GM18526 (cell line): ENCODE measurements at regions not wholly inside any gene's neighbourhood (a gene's known extent, or its start where the extent isn't known, plus 50 kb on each side); places are given as distances from the start of the nearest gene placed in this dataset.

Experiments used
- POLR2A ChIP-seq: IDR thresholded peaks from 3 replicates; pipeline ENCODE4 v1.6.1; 2011; ENCODE audit not compliant: insufficient read length; ENCODE audit errors: extremely low read depth

DNA sequence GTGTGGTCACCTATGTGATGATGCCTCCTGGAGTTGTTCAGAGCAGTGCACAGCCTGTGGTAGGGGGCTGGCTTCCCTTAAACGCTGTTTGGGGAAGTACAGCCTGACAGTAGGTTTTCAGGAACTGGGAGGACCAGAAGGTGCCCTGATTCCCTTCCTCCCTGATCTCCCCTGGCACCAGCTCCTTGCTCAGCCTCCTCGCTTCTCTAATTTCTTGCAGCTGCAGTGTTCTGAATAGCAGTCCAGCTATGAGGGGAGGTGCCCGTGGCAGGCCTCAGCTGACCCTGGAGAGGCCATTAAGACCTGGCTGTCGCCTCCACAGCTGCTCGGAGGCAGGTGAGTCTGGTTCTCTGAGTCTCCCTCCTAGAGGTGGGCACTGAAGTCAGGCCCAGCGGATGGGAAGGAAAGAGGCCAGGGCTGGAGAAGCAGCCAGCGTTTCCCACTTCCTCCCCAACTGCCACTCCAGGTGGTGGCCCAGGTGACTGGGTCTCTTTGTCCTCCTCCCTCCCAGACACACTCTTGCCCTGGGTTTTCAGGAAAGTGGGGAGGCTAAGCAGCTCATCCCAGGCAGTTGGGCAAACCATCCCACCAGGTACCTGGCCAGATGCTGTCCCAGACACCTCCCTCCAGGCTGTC, 52.0 kb upstream of the RPL11 start:
- no peak for TF ChIP-seq POLR2A

DNA sequence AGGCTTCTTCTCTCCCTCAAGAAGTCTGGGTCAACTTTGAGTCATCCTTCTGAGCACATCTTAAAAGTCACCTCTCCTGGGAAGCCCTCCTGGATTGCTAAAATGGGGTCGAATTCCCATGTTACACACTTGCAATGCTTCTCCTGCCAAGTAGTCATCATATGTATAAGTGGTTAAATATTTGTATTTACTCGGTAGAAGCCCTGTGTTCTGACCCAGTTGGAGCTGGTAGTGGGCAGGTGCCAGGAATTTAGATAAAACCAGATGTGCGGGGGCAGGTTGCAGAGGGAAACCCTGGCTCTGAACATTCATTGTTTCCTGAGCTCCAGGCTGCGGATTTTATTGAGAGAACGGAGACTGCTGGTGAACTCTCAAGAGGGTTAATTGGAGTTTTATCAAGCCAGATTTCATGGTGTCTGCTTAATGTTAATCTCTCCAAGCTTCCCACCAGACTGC, 52.8 kb upstream of the RPL11 start:
- no peak for TF ChIP-seq POLR2A

DNA sequence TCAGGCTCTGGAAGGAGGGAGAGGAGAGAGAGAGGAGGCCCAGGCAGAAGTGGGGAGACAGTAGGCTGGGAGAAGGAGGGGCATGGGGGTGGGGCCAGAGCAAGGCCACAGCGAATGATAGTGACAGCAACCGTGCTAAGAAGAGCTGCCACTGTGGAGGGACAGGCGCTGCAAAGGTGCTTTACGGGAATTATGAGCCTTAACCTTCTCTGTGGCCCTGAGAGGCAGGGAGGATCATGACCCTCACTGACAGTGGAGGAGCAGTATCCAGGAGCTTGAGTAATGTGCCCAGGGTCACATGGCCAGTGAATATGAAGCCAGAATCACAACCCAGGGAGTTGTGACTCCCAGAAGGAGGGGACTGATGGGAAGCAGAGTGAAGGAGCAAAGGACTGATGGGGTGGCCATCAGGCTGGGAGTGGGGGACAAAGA, 53.4 kb upstream of the RPL11 start:
- no peak for TF ChIP-seq POLR2A

DNA sequence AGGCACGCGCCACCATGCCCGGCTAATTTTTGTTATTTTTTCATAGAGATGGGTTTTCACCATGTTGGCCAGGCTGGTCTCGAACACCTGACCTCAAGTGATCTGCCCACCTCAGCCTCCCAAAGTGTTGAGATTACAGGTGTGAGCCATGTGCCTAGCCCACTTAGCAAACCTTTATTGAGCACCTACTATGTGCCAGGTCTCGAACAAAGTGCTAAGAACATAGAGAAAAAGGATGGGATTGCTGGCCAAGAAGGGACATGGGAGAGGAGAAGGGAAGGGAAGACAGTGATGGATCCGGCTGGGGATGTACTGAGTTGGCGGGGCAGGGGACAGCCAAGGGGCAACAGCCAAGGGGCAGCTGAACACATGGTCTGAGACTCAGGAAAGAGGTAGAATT, 55.6 kb upstream of the RPL11 start:
- no peak for TF ChIP-seq POLR2A

DNA sequence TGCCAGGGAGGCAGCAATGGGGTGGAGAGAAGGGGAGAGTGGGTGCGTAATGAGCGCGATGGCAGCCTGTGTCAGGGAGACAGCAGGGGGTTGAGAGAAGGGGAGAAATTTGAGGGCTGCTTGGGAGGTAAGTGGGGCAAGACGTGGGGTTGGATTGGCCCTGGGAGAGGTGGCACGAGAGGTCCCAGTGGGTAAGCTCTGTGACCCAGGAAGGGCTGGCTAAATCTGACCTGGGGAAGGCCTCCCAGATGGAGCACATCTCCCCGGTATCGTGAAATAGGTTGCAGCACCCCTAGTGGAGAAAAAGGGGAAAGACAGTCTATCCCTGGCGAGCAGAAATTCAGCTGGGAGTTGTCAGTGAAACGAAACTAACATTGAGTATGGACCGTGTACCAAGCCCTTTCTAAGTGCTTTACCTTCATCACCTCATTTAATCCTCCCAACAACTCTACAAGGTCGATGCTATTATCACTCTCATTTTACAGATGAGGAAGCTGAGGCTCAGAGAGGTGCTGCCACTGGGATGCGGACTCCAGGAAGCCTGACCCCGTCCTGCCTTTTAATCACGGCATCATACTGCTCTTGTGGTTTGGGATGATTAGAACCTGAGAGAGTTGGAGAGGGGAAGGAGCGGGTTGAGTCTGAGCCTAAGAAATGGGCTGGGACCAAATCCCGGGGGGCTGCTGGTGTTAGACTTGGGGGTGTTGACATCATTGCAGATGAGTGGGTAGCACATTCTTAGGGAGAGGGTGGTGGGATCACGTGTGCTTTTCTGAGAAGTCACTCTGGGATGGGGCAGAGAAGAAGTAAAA, 56.6 kb upstream of the RPL11 start:
- TF ChIP-seq POLR2A, result no peak

DNA sequence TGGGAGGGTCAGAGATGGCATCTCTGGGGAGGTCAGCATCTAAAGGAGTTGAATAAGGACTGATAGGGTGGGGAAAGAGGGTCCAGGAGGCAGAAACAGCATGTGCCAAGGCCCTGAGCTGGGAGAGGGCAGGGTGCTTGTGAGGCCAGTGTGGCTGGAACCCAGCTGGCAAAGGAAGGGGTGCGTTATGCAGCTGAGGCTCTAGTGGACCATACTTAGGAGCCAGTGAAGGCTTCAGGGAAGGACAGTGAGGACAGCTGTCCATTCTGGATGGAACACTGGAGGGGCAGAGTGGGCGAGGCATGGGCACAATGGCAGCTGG, 57.1 kb upstream of the RPL11 start:
- TF ChIP-seq POLR2A, result no peak

DNA sequence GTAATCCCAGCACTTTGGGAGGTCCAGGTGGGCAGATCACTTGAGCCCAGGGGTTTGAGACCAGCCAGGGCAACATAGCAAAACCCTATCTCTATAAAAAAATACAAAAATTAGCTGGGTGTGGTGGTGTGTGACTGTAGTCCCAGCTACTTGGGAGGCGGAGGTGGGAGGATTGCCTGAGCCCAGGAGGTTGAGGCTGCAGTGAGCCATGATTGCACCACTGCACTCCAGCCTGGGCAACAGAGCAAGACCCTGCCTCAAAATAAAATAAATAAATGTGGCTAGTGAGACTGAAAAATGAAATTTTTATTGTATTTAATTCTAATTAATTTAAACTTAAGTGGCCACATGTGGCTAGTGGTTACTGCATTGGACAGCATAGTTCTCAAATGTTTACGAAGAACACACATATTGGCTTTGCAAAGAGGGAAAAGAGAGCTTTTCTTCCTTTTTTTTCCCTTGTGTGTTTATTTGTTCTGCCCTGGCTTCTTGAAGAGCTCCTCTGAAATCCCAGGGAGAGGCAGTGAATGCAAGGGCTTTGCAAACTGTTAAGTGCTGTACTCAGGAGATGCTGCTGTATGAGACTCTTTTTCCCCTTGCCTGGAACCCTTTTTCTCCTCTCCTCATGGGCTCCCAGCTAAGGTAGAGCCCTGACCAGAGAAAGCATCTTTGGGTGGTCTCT, 59.0 kb upstream of the RPL11 start:
- no peak for TF ChIP-seq POLR2A

DNA sequence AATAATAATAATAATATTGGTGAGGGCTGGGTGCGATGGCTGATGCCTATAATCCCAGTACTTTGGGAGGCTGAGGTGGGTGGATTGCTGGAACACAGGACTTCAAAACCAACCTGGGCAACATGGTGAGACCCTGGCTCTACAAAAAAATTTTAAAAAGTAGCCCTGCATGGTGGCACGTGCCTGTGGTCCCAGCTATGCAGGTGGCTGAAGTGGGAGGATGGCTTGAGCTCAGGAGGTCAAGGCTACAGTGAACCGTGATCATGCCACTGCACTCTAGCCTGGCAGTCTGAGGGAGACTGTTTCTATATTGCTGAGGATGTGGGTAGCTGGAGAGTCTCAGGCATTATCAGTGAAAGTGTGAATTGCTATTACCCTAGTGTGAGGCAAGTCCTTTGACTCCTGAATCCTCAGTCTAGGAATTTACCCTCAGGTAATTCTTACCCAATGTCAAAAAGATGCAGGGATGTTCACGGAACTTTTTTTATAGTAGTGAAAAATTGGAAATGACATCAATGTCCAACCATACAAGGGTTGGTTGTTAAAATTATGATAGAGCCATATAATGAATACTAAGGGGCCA, 61.8 kb upstream of the RPL11 start:
- no peak for TF ChIP-seq POLR2A

DNA sequence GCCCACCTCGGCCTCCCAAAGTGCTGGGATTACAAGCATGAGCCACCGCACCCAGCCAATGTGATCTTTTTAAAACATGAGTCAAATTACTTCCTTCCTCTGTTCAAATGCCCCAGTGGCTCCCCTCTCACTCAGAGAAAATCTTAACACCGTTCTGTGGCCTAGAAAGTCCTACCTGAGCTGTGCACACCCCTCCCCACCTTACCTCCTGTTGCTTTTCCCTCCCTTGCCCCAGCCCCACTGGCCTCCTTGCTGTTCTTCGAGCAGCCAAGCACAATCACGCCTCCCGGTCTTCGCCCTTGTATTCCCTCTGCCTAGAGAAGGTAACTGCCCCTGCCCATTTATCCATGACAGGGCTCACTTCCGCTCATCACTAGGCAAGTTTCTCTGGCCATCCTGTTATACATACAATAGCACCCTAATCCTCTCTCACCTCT, 62.6 kb upstream of the RPL11 start:
- TF ChIP-seq POLR2A, result no peak

DNA sequence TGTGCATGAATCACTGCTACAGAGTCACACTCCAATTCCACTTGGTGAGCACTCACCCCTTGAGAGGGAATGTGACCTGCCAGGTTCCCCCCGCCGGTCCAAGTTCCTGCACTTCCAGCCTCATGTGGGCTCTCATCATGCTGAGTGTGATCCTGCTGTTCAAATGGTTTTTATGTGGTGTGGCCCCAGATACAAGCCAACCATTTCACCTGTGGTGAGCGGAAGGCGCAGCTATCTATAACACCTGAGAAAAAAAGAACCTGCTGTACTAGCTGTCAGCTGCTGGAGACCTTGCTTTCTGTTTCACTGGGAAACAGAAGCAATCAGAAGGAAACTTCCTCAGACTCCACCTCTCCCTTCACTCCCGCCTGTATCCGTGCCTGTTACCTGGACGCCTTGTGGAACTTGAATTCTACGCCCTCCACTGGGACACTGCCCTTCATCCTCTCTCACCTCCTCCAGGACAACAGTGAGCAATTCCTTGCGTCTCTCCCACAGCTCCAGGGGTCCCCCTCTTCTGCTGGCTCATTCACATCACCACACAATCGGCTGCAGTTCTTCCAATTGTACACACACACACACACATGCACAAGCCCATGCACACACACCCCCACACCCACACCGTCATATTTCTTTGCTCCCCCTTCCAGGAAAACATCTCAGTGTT, 64.4 kb upstream of the RPL11 start:
- no peak for TF ChIP-seq POLR2A

DNA sequence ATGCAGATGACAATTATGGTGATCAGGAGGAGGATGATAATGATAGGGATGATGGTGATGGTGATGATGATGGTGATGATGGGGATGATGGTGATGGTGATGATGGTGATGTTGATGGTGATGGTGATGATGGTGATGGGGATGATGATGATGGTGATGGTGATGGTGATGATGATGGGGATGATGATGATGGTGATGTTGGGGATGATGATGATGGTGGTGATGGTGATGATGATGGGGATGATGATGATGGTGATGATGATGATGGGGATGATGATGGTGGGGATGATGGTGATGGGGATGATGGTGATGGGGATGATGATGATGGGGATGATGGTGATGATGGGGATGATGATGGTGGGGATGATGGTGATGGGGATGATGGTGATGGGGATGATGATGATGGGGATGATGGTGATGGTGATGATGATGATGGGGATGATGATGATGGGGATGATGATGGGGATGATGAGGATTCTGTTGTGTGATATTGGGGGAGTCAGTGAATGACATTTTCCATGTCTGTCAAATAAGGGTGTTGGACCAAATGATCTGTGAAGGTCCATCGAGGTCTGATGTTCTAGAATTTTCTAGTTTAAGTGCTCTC, 65.6 kb upstream of the RPL11 start:
- TF ChIP-seq POLR2A, result no peak

DNA sequence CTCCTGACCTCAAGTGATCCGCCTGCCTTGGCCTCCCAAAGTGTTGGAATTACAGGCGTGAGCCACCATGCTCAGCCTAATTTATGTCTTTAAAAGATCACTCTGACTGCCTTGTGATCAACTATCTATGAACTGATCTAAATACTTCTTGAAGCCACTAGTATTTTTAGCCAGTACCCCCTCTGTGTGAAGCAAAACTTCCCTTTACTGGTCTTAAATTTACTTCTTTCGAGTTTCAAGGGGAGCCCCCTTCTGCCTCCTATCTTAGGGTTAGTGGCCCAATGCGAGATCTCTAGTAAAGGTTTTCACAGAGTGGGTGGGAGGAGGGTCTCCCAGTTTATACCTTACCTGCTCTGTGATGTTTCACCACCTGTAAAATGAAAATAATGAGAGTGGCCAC, 66.1 kb upstream of the RPL11 start:
- TF ChIP-seq POLR2A, result no peak

DNA sequence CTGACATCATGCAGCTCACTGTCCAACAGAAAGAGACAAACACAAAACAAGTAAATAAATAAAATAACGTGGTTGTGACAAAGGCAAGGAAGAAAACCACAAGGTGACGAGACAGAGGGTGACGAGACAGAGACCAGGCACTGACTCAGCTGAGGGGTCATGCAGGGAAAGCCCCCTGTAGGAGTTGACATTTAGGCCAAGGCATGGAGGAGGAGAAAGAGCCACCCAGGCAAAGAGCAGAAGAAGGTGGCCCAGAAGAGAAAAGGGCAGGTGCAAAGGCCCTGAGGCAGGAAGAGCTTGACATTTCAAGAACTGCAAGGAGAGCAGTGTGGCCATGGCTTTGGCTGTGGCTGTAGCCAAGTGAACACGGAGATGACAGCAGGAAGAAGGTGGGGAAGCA, 65.1 kb upstream of the ID3 start:
- no peak for TF ChIP-seq POLR2A

DNA sequence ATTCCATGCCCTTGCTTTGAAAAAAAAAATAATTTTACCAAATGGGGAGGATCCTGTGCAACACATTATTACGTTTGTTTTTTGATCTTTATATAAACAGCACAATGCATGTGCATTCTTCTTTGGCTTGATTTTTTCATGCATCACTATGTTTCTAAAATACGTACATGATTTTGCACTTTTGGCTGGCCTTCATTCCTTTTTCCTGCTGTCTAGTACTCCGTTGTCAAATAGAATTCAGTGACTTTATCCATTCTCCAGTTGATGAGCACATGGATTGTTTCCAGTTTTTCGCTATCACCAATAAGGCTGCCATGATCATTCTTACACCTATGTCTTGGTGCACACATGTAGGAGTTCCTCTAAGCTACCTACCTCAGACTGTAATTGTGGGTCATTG, 63.0 kb upstream of the ID3 start:
- no peak for TF ChIP-seq POLR2A

DNA sequence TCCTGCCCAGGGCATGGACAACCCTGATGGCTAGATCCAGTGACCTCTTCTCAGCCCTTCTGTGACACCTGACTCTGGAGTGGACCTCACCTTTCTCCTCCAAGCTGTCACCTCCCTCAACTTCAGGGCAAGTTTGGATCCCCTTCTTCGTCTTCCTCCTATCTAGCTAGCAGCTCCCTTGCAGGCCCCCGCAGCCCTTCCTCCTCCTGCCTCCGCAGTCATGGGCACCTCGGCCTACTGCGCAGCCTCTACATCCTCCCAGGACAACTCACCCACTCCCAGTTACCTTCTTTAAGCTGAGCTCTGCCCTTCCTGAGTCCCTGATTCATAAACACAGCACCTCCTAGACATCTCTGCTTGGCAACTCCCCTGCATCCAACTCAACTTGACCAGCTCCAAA, 61.3 kb upstream of the ID3 start:
- no peak for TF ChIP-seq POLR2A
